H9 (cell line): ENCODE measurements at regions not wholly inside any gene's neighbourhood (a gene's known extent, or its start where the extent isn't known, plus 50 kb on each side); places are given as distances from the start of the nearest gene placed in this dataset.
A peak's percentile ranks its signal among the peaks of the same experiment; 100 is the strongest.

Experiments used
- DNase-seq: peaks from one replicate; pipeline ENCODE4 v3.0.0-alpha.2; 2017
- H2AFZ ChIP-seq: one replicate; pipeline ENCODE4 v1.6.1; 2013; ENCODE audit warnings: mild to moderate bottlenecking, low read length, control low read depth, moderate library complexity
- H2AK5ac ChIP-seq: 2 replicates; pipeline ENCODE4 v1.6.1; 2013; ENCODE audit warnings: low read length, control low read depth, mixed read lengths; ENCODE audit not compliant: insufficient read length
- H2BK120ac ChIP-seq: one replicate; pipeline ENCODE4 v1.6.1; 2013; ENCODE audit warnings: low read depth, mild to moderate bottlenecking, low read length, control low read depth, inconsistent platforms; ENCODE audit not compliant: poor library complexity, severe bottlenecking
- H2BK12ac ChIP-seq: 2 replicates; pipeline ENCODE4 v1.6.1; 2013; ENCODE audit warnings: low read length, control low read depth, mixed read lengths, low read depth; ENCODE audit not compliant: insufficient read length
- H2BK15ac ChIP-seq: 2 replicates; pipeline ENCODE4 v1.6.1; 2013; ENCODE audit warnings: low read depth, low read length, control low read depth
- H2BK20ac ChIP-seq: one replicate; pipeline ENCODE4 v1.6.1; 2013; ENCODE audit warnings: low read depth, mild to moderate bottlenecking, low read length, control low read depth, inconsistent platforms; ENCODE audit not compliant: poor library complexity, severe bottlenecking
- H2BK5ac ChIP-seq: 2 replicates; pipeline ENCODE4 v1.6.1; 2013; ENCODE audit warnings: low read length, control low read depth, mixed read lengths; ENCODE audit not compliant: insufficient read length
- H3K14ac ChIP-seq: 2 replicates; pipeline ENCODE4 v1.6.1; 2013; ENCODE audit warnings: low read length, control low read depth; ENCODE audit not compliant: insufficient read depth
- H3K18ac ChIP-seq: 2 replicates; pipeline ENCODE4 v1.6.1; 2013; ENCODE audit warnings: low read depth, mild to moderate bottlenecking, mixed read lengths, low read length, control low read depth; ENCODE audit not compliant: insufficient read length
- H3K23ac ChIP-seq: 2 replicates; pipeline ENCODE4 v1.6.1; 2013; ENCODE audit warnings: low read length, control low read depth, mixed read lengths, low read depth; ENCODE audit not compliant: insufficient read length
- H3K23me2 ChIP-seq: 2 replicates; pipeline ENCODE4 v1.6.1; 2013; ENCODE audit warnings: low read depth, mild to moderate bottlenecking, mixed read lengths, low read length, control low read depth; ENCODE audit not compliant: insufficient read length, poor library complexity, severe bottlenecking
- H3K27ac ChIP-seq: 2 replicates; pipeline ENCODE4 v1.5.1; 2013; ENCODE audit warnings: low read length, control low read depth, mixed read lengths, low read depth; ENCODE audit not compliant: insufficient read length
- H3K27me3 ChIP-seq: 2 replicates; pipeline ENCODE4 v1.6.1; 2013; ENCODE audit warnings: low read length, control low read depth, inconsistent platforms; ENCODE audit not compliant: insufficient read depth
- H3K4ac ChIP-seq: 2 replicates; pipeline ENCODE4 v1.6.1; 2013; ENCODE audit warnings: low read depth, mild to moderate bottlenecking, control low read depth, inconsistent platforms, low read length, moderate library complexity
- H3K4me1 ChIP-seq: 2 replicates; pipeline ENCODE4 v1.6.1; 2013; ENCODE audit warnings: low read length, control low read depth, inconsistent platforms; ENCODE audit not compliant: insufficient read depth
- H3K4me2 ChIP-seq: 2 replicates; pipeline ENCODE4 v1.6.1; 2013; ENCODE audit warnings: low read length, control low read depth, mixed read lengths; ENCODE audit not compliant: insufficient read length, insufficient read depth
- H3K56ac ChIP-seq: 2 replicates; pipeline ENCODE4 v1.6.1; 2013; ENCODE audit warnings: low read depth, mild to moderate bottlenecking, mixed read lengths, low read length, control low read depth; ENCODE audit not compliant: insufficient read length
- H3K79me1 ChIP-seq: 2 replicates; pipeline ENCODE4 v1.6.1; 2013; ENCODE audit warnings: low read depth, mild to moderate bottlenecking, moderate library complexity, low read length, control low read depth, inconsistent platforms; ENCODE audit not compliant: insufficient read depth, poor library complexity, severe bottlenecking
- H3K79me2 ChIP-seq: 2 replicates; pipeline ENCODE4 v1.6.1; 2013; ENCODE audit warnings: low read length, control low read depth, inconsistent platforms; ENCODE audit not compliant: insufficient read depth
- H3K9ac ChIP-seq: 2 replicates; pipeline ENCODE4 v1.6.1; 2013; ENCODE audit warnings: low read length, control low read depth, mixed read lengths; ENCODE audit not compliant: insufficient read length; ENCODE audit errors: extremely low read depth
- H3K9me3 ChIP-seq: one replicate; pipeline ENCODE4 v1.6.1; 2013; ENCODE audit warnings: low read depth, low read length, inconsistent platforms; ENCODE audit not compliant: control insufficient read depth
- H3T11ph ChIP-seq: one replicate; pipeline ENCODE4 v1.6.1; 2013; ENCODE audit warnings: mild to moderate bottlenecking, low read length, control low read depth, inconsistent platforms
- H4K20me1 ChIP-seq: one replicate; pipeline ENCODE4 v1.6.1; 2013; ENCODE audit not compliant: control insufficient read depth, insufficient read length, insufficient read depth
- H4K5ac ChIP-seq: 2 replicates; pipeline ENCODE4 v1.6.1; 2013; ENCODE audit warnings: low read depth, mild to moderate bottlenecking, mixed read lengths, low read length, control low read depth; ENCODE audit not compliant: insufficient read length
- H4K8ac ChIP-seq: replicated peaks from 2 replicates; pipeline ENCODE4 v1.6.1; 2013; ENCODE audit warnings: low read length, control low read depth, mixed read lengths, low read depth; ENCODE audit not compliant: insufficient read length
- H4K91ac ChIP-seq: 2 replicates; pipeline ENCODE4 v1.6.1; 2013; ENCODE audit warnings: low read depth, mild to moderate bottlenecking, moderate library complexity, mixed read lengths, low read length, control low read depth; ENCODE audit not compliant: insufficient read length
- H3K27ac Mint-ChIP-seq, 3 experiments: 2 replicates in 2 of 3; 3 replicates in 1 of 3; pipeline ENCODE4 v1.8.0; 2020 to 2021; ENCODE audit warnings: mixed read lengths in 3 of 3, mild to moderate bottlenecking in 1 of 3, moderate library complexity in 1 of 3
- H3K27me3 Mint-ChIP-seq: 2 replicates; pipeline ENCODE4 v1.8.0; 2021; ENCODE audit warnings: low read depth, mild to moderate bottlenecking, moderate library complexity, mixed read lengths
- H3K36me3 Mint-ChIP-seq, 3 experiments: 2 replicates in 2 of 3; 3 replicates in 1 of 3; pipeline ENCODE4 v1.8.0; 2020 to 2021; ENCODE audit warnings: low read depth in 3 of 3, mixed read lengths in 3 of 3; ENCODE audit not compliant: insufficient read depth in 1 of 3
- H3K4me1 Mint-ChIP-seq, 2 experiments: 2 replicates each; pipeline ENCODE4 v1.8.0; 2020; ENCODE audit warnings: mixed read lengths in 2 of 2
- H3K4me3 Mint-ChIP-seq, 2 experiments: 2 replicates in 1 of 2; 3 replicates in 1 of 2; pipeline ENCODE4 v1.8.0; 2020 to 2021; ENCODE audit warnings: mild to moderate bottlenecking in 2 of 2, mixed read lengths in 2 of 2, moderate library complexity in 1 of 2
- H3K9me3 Mint-ChIP-seq, 2 experiments: 2 replicates in 1 of 2; 3 replicates in 1 of 2; pipeline ENCODE4 v1.8.0; 2020; ENCODE audit warnings: mild to moderate bottlenecking in 2 of 2, mixed read lengths in 2 of 2, moderate library complexity in 1 of 2
- WGBS: extraction: QIAGEN DNeasy Blood & Tissue Kit; methylation state at CpG from one replicate; pipeline ENCODE4 v1.1.7; 2013; ENCODE audit warnings: missing lambda C conversion rate, low lambda C conversion rate, mixed read lengths; ENCODE audit not compliant: insufficient read length; ENCODE audit errors: extremely low coverage; 5-methylcytosine and 5-hydroxymethylcytosine counted together
- TF ChIP-seq, protein P1 (sequence below): fragments of 200-600 bp; sonication (generic); conservative IDR thresholded peaks from 3 replicates; pipeline ENCODE4 v1.8.0; 2021; ENCODE audit warnings: antibody characterized with exemption, mild to moderate bottlenecking

DNA sequence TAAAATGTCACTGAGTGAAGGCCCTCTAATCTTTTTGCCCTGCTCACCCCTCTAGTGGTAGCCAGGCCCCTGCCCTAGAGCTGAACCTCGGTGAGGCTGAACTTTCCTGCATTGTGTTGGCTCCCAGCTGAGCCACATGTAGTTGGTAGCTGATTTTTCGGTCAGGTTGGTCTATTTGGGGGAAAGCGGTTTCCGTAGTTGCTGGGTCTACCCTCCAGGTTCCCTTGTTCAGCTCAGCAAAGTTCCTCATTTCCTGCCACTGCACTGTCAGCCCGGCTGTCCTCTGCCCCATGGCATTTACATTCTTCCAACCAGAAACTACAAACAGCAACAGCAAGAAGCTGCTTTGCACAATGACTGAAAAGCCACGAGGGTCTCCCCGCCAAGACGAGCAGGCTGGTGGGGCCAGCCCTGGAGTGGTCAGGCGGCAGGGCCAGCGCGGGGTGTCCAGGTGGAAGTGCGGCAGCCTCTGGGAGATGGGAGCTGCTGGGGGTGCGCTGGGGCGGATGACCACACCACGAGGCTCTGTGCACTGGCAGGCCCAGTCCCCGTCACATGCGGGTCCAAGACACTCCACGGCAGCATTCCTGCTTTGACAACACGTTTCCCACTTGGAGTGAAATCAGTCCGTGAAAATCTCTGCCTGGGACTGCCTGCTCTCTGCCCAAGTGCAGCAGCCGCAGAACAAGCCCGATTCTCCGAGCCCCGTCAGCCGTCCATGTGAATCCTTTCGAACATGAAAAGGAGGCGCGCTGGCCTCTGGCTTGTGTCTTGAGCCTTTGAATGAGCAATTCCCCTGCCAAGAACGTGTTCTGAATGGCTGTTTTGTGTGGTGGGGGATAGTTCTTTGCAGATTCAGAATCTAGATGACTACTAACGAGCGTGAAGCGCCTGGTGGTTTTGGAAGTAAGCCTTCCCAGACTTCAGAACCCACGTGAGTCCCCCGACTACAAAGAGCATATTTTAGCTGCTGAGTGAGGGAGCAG lies 159.4 kb downstream of the ASB1 start:
- Histone ChIP-seq H2AK5ac (no peak overlapping the region), H2BK120ac (no peak overlapping the region), H4K5ac (no peak overlapping the region), H2BK5ac (no peak overlapping the region), H3K23ac (no peak overlapping the region), H2AFZ (no peak overlapping the region), H3K4me1 (no peaks in the 10 kb centered on the region), H3K23me2 (no peaks in the 10 kb centered on the region), H3K18ac (no peak overlapping the region), H3K56ac (no peak overlapping the region), H2BK20ac (no peak overlapping the region), H2BK15ac (no peak overlapping the region), H3K27ac (no peak overlapping the region), H3K14ac (no peak overlapping the region; the same call in 1 of the 2 replicates), H3K79me2 (no peaks in the 10 kb centered on the region), H2BK12ac (no peak overlapping the region), H3K27me3 (no peaks in the 10 kb centered on the region), H3K4ac (no peak overlapping the region), H4K91ac (no peak overlapping the region), H4K8ac (no peak overlapping the region), H3K79me1 (no peaks in the 10 kb centered on the region), H3K4me2 (no peak overlapping the region), H3K9me3 (no peaks in the 10 kb centered on the region), H4K20me1 (no peaks in the 10 kb centered on the region), H3K9ac (no peak overlapping the region), H3T11ph (no peak overlapping the region)
- H3K4me1 Mint-ChIP-seq: no peaks in the 10 kb centered on the region
- 0 out of 7 replicates have a peak overlapping the region, but pooled peaks of 1 of the 3 experiments have one; percentile 57 for H3K27ac Mint-ChIP-seq
- TF ChIP-seq, protein P1, sequence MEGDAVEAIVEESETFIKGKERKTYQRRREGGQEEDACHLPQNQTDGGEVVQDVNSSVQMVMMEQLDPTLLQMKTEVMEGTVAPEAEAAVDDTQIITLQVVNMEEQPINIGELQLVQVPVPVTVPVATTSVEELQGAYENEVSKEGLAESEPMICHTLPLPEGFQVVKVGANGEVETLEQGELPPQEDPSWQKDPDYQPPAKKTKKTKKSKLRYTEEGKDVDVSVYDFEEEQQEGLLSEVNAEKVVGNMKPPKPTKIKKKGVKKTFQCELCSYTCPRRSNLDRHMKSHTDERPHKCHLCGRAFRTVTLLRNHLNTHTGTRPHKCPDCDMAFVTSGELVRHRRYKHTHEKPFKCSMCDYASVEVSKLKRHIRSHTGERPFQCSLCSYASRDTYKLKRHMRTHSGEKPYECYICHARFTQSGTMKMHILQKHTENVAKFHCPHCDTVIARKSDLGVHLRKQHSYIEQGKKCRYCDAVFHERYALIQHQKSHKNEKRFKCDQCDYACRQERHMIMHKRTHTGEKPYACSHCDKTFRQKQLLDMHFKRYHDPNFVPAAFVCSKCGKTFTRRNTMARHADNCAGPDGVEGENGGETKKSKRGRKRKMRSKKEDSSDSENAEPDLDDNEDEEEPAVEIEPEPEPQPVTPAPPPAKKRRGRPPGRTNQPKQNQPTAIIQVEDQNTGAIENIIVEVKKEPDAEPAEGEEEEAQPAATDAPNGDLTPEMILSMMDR: no peak
- H3K27me3 Mint-ChIP-seq: peaks cover 2% of the 10 kb centered on the region
- H3K36me3 Mint-ChIP-seq: no peaks in the 10 kb centered on the region
- WGBS: no CpG with 5 or more reads among the region's 34 CpGs
- H3K9me3 Mint-ChIP-seq: no peaks in the 10 kb centered on the region; a peak in 1 of 5 replicates
- H3K4me3 Mint-ChIP-seq: no peak overlapping the region
- peak; percentile 22 for DNase-seq
